WTC11 (cell line): ENCODE measurements at regions not wholly inside any gene's neighbourhood (a gene's known extent, or its start where the extent isn't known, plus 50 kb on each side); places are given as distances from the start of the nearest gene placed in this dataset.

Experiments used
- ATAC-seq: fragments of 200-7000 bp; cut with Tn5 transposase; 2 replicates; pipeline ENCODE4 v1.10.0; 2021; ENCODE audit warnings: mild to moderate bottlenecking, moderate library complexity
- CTCF ChIA-PET: fragments of 300-600 bp; sonication (Branson Sonifier 250); formaldehyde crosslinking; loops from one replicate; lab custom pipeline; 2021; ENCODE audit warnings: antibody characterized with exemption; lab: Charles Lee
- POLR2A ChIA-PET: fragments of 350-600 bp; sonication (Branson Sonifier 250); formaldehyde crosslinking; loops from one replicate; lab custom pipeline; 2021; ENCODE audit warnings: antibody characterized with exemption; lab: Charles Lee
- DNase-seq: peaks from one replicate; pipeline ENCODE4 v3.0.0; 2021; ENCODE audit warnings: low spot score
- H3K27ac Mint-ChIP-seq: 2 replicates; pipeline ENCODE4 v1.8.0; 2021; ENCODE audit warnings: mixed read lengths
- H3K27me3 Mint-ChIP-seq: 2 replicates; pipeline ENCODE4 v1.8.0; 2021; ENCODE audit warnings: low read depth, mild to moderate bottlenecking, moderate library complexity, mixed read lengths
- H3K36me3 Mint-ChIP-seq: 2 replicates; pipeline ENCODE4 v1.8.0; 2021; ENCODE audit warnings: mixed read lengths
- H3K4me1 Mint-ChIP-seq: 2 replicates; pipeline ENCODE4 v1.8.0; 2022; ENCODE audit warnings: mixed read lengths
- H3K4me3 Mint-ChIP-seq: 2 replicates; pipeline ENCODE4 v1.8.0; 2021; ENCODE audit warnings: mild to moderate bottlenecking, moderate library complexity, mixed read lengths
- H3K9me3 Mint-ChIP-seq: 2 replicates; pipeline ENCODE4 v1.8.0; 2021; ENCODE audit warnings: mixed read lengths
- ARID4B ChIP-seq: sonication (generic); formaldehyde crosslinking; IDR thresholded peaks from 2 replicates; pipeline ENCODE4 v1.8.0; 2023; ENCODE audit warnings: missing genetic modification reagents, mild to moderate bottlenecking, borderline replicate concordance
- CREM ChIP-seq: sonication (generic); formaldehyde crosslinking; IDR thresholded peaks from 2 replicates; pipeline ENCODE4 v1.8.1; 2022; ENCODE audit warnings: mild to moderate bottlenecking, missing genetic modification reagents, moderate library complexity
- E2F4 ChIP-seq: sonication (generic); formaldehyde crosslinking; IDR thresholded peaks from 2 replicates; pipeline ENCODE4 v1.8.1; 2022; ENCODE audit warnings: low read depth, mild to moderate bottlenecking, moderate library complexity, missing genetic modification reagents, borderline replicate concordance
- E2F5 ChIP-seq: sonication (generic); formaldehyde crosslinking; IDR thresholded peaks from 2 replicates; pipeline ENCODE4 v1.8.1; 2022; ENCODE audit warnings: mild to moderate bottlenecking, moderate library complexity, missing genetic modification reagents
- ELF4 ChIP-seq: sonication (generic); formaldehyde crosslinking; IDR thresholded peaks from 2 replicates; pipeline ENCODE4 v1.8.1; 2022; ENCODE audit warnings: low read depth, mild to moderate bottlenecking, moderate library complexity, missing genetic modification reagents
- EMX1 ChIP-seq: fragments of 250-450 bp; sonication (Bioruptor Pico); IDR thresholded peaks from 2 replicates; pipeline ENCODE4 v1.8.0; 2021; ENCODE audit warnings: mild to moderate bottlenecking
- ERG ChIP-seq: fragments of 250-450 bp; sonication (Bioruptor Pico); IDR thresholded peaks from 2 replicates; pipeline ENCODE4 v1.8.0; 2021; ENCODE audit warnings: mild to moderate bottlenecking
- FOXK1 ChIP-seq: sonication (generic); formaldehyde crosslinking; IDR thresholded peaks from 2 replicates; pipeline ENCODE4 v1.8.0; 2022; ENCODE audit warnings: mild to moderate bottlenecking, moderate library complexity, missing genetic modification reagents
- GRHL2 ChIP-seq: fragments of 250-450 bp; sonication (Bioruptor Pico); IDR thresholded peaks from 2 replicates; pipeline ENCODE4 v1.8.0; 2022; ENCODE audit warnings: mild to moderate bottlenecking, moderate library complexity; ENCODE audit not compliant: insufficient replicate concordance, severe bottlenecking
- MAX ChIP-seq: sonication (generic); formaldehyde crosslinking; IDR thresholded peaks from 2 replicates; pipeline ENCODE4 v1.8.0; 2022; ENCODE audit warnings: mild to moderate bottlenecking, missing genetic modification reagents
- MYBL2 ChIP-seq: sonication (generic); formaldehyde crosslinking; IDR thresholded peaks from 2 replicates; pipeline ENCODE4 v1.8.1; 2023; ENCODE audit warnings: mild to moderate bottlenecking, moderate library complexity, missing genetic modification reagents
- NFE2L1 ChIP-seq: sonication (generic); formaldehyde crosslinking; IDR thresholded peaks from 2 replicates; pipeline ENCODE4 v1.8.1; 2023; ENCODE audit warnings: missing genetic modification reagents
- NFYB ChIP-seq: sonication (generic); formaldehyde crosslinking; conservative IDR thresholded peaks from 2 replicates; pipeline ENCODE4 v1.8.0; 2022; ENCODE audit warnings: low read depth, missing genetic modification reagents
- NR3C1 ChIP-seq: sonication (generic); formaldehyde crosslinking; conservative IDR thresholded peaks from 2 replicates; pipeline ENCODE4 v1.8.1; 2023; ENCODE audit warnings: low read depth, mild to moderate bottlenecking, missing genetic modification reagents
- RELA ChIP-seq: sonication (generic); formaldehyde crosslinking; IDR thresholded peaks from 2 replicates; pipeline ENCODE4 v1.8.1; 2022; ENCODE audit warnings: missing genetic modification reagents, mild to moderate bottlenecking, borderline replicate concordance
- SOX15 ChIP-seq: fragments of 250-450 bp; sonication (Bioruptor Pico); IDR thresholded peaks from 2 replicates; pipeline ENCODE4 v1.9.0; 2021; ENCODE audit warnings: mild to moderate bottlenecking
- SP1 ChIP-seq: sonication (generic); formaldehyde crosslinking; conservative IDR thresholded peaks from 2 replicates; pipeline ENCODE4 v1.8.1; 2022; ENCODE audit warnings: missing genetic modification reagents
- ZBTB43 ChIP-seq: sonication (generic); formaldehyde crosslinking; IDR thresholded peaks from 2 replicates; pipeline ENCODE4 v1.8.1; 2023; ENCODE audit warnings: mild to moderate bottlenecking, missing genetic modification reagents
- ZNF219 ChIP-seq: sonication (generic); formaldehyde crosslinking; IDR thresholded peaks from 2 replicates; pipeline ENCODE4 v1.8.0; 2023; ENCODE audit warnings: missing genetic modification reagents, mild to moderate bottlenecking, borderline replicate concordance
- ZNF317 ChIP-seq: sonication (generic); formaldehyde crosslinking; IDR thresholded peaks from 2 replicates; pipeline ENCODE4 v1.8.1; 2023; ENCODE audit warnings: low read depth, mild to moderate bottlenecking, moderate library complexity, missing genetic modification reagents, borderline replicate concordance
- ZNF416 ChIP-seq: fragments of 250-450 bp; sonication (Bioruptor Pico); IDR thresholded peaks from 2 replicates; pipeline ENCODE4 v1.9.0; 2021; ENCODE audit warnings: mild to moderate bottlenecking, inconsistent platforms
- ZNF425 ChIP-seq: fragments of 250-450 bp; sonication (Bioruptor Pico); conservative IDR thresholded peaks from 2 replicates; pipeline ENCODE4 v1.9.0; 2021; ENCODE audit warnings: mild to moderate bottlenecking

GRCh38 chr11:71148716-71149115 lies 103.7 kb downstream of the SHANK2 start:
- no peaks in the 10 kb centered on the region for H3K27me3 Mint-ChIP-seq
- no peak for ATAC-seq
- peaks cover 9% of the 10 kb centered on the region; the same call in 1 of the 2 replicates for H3K36me3 Mint-ChIP-seq
- no peak for DNase-seq
- ChIA-PET CTCF (no interaction called here), POLR2A (no interaction called here)
- H3K4me1 Mint-ChIP-seq: peaks cover 44% of the 10 kb centered on the region
- no peak overlapping the region for H3K27ac Mint-ChIP-seq
- TF ChIP-seq SP1 (CRISPR knock-in tag): no peak
- no peak for TF ChIP-seq NFYB
- no peak for TF ChIP-seq FOXK1 (CRISPR knock-in tag)
- TF ChIP-seq MAX: no peak
- TF ChIP-seq NR3C1 (CRISPR knock-in tag): no peak
- TF ChIP-seq ZNF219 (CRISPR knock-in tag): no peak
- TF ChIP-seq CREM (CRISPR knock-in tag): no peak
- no peak overlapping the region for H3K4me3 Mint-ChIP-seq
- no peaks in the 10 kb centered on the region for H3K9me3 Mint-ChIP-seq

GRCh38 chr11:71147331-71147730 lies 105.0 kb downstream of the SHANK2 start:
- H3K4me1 Mint-ChIP-seq: peaks cover 30% of the 10 kb centered on the region
- no peak for DNase-seq
- POLR2A ChIA-PET: no interaction called here
- H3K36me3 Mint-ChIP-seq: peaks cover 9% of the 10 kb centered on the region; the same call in 1 of the 2 replicates
- CTCF ChIA-PET: no interaction called here
- H3K4me3 Mint-ChIP-seq: no peak overlapping the region
- H3K27ac Mint-ChIP-seq: peak overlapping the region; percentile 66; the same call in 1 of the 2 replicates
- H3K9me3 Mint-ChIP-seq: no peaks in the 10 kb centered on the region
- H3K27me3 Mint-ChIP-seq: no peaks in the 10 kb centered on the region
- ATAC-seq: no peak
- TF ChIP-seq ELF4 (CRISPR knock-in tag) (no peak), ZNF416 (CRISPR knock-in tag) (no peak), NFE2L1 (CRISPR knock-in tag) (no peak), SP1 (CRISPR knock-in tag) (no peak), CREM (CRISPR knock-in tag) (no peak), RELA (CRISPR knock-in tag) (no peak), ZNF317 (no peak), E2F4 (CRISPR knock-in tag) (no peak), GRHL2 (CRISPR knock-in tag) (no peak), SOX15 (CRISPR knock-in tag) (no peak), ZBTB43 (CRISPR knock-in tag) (no peak), ZNF425 (no peak), E2F5 (no peak), ZNF219 (CRISPR knock-in tag) (no peak), NFYB (no peak), ERG (CRISPR knock-in tag) (no peak), EMX1 (no peak), ARID4B (no peak), MYBL2 (CRISPR knock-in tag) (no peak)
